SU-DHL-6 (cell line): ENCODE measurements at regions not wholly inside any gene's neighbourhood (a gene's known extent, or its start where the extent isn't known, plus 50 kb on each side); places are given as distances from the start of the nearest gene placed in this dataset.

ENCODE experiments used
- H2AFZ ChIP-seq: fragments of 200-600 bp; sonication (generic); 2 replicates; pipeline ENCODE4 v1.6.1; 2014; ENCODE audit warnings: low read depth, mild to moderate bottlenecking, moderate library complexity, mixed read lengths, antibody characterized with exemption, low read length; ENCODE audit not compliant: severe bottlenecking
- H3F3A ChIP-seq: fragments of 200-600 bp; shearing (Covaris generic); 2 replicates; pipeline ENCODE4 v1.6.0; 2016; ENCODE audit warnings: antibody characterized with exemption, mild to moderate bottlenecking; ENCODE audit not compliant: insufficient read depth
- H3K27ac ChIP-seq: fragments of 200-600 bp; sonication (generic); 2 replicates; pipeline ENCODE4 v1.5.1; 2016; ENCODE audit warnings: low read depth, mild to moderate bottlenecking, low read length, moderate library complexity, mixed read lengths
- H3K27me3 ChIP-seq: fragments of 200-600 bp; sonication (generic), shearing (Covaris generic); 2 replicates; pipeline ENCODE4 v1.6.0; 2014; ENCODE audit warnings: mild to moderate bottlenecking, low read length
- H3K36me3 ChIP-seq: fragments of 200-600 bp; sonication (generic); 2 replicates; pipeline ENCODE4 v1.6.1; 2014; ENCODE audit warnings: mild to moderate bottlenecking, low read length, mixed read lengths
- H3K4me2 ChIP-seq: fragments of 300-600, 200-600 bp; shearing (Covaris generic), sonication (generic); 2 replicates; pipeline ENCODE4 v1.6.0; 2014; ENCODE audit warnings: low read length, low read depth, mild to moderate bottlenecking; ENCODE audit not compliant: poor library complexity, severe bottlenecking
- H3K4me3 ChIP-seq: fragments of 200-600 bp; sonication (generic); 2 replicates; pipeline ENCODE4 v1.5.1; 2014; ENCODE audit warnings: antibody characterized with exemption, low read length, mild to moderate bottlenecking, mixed read lengths; ENCODE audit not compliant: insufficient read depth, poor library complexity, severe bottlenecking
- H3K79me2 ChIP-seq: fragments of 200-600 bp; sonication (generic); 2 replicates; pipeline ENCODE4 v1.6.1; 2014; ENCODE audit warnings: mild to moderate bottlenecking, low read length, moderate library complexity; ENCODE audit not compliant: insufficient read depth
- H3K9ac ChIP-seq: fragments of 200-600 bp; sonication (generic); 2 replicates; pipeline ENCODE4 v1.7.0; 2014; ENCODE audit warnings: mild to moderate bottlenecking, low read length
- H3K9me2 ChIP-seq: fragments of 200-600 bp; sonication (generic); replicated peaks from 2 replicates; pipeline ENCODE4 v1.6.1; 2014; ENCODE audit warnings: low read length; ENCODE audit not compliant: insufficient read depth
- H3K9me3 ChIP-seq: fragments of 200-600 bp; sonication (generic); 2 replicates; pipeline ENCODE4 v1.6.1; 2014; ENCODE audit warnings: low read length, mixed read lengths; ENCODE audit not compliant: insufficient read depth
- H4K20me1 ChIP-seq: fragments of 200-600 bp; sonication (generic); 2 replicates; pipeline ENCODE4 v1.6.1; 2014; ENCODE audit warnings: low read depth, mild to moderate bottlenecking, antibody characterized with exemption, low read length, moderate library complexity, mixed read lengths
- EZH2phosphoT487 ChIP-seq: fragments of 200-600 bp; sonication (generic), shearing (Covaris generic); conservative IDR thresholded peaks from 2 replicates; pipeline ENCODE4 v1.6.1; 2018; ENCODE audit warnings: mild to moderate bottlenecking, antibody characterized with exemption, low read length, moderate library complexity, mixed read lengths
- TF ChIP-seq, protein P1 (sequence below): fragments of 200-600 bp; sonication (generic); IDR thresholded peaks from one replicate; pipeline ENCODE4 v1.5.1; 2017; ENCODE audit warnings: antibody characterized with exemption, mild to moderate bottlenecking, low read length, moderate library complexity; ENCODE audit not compliant: insufficient read depth, poor library complexity, severe bottlenecking

DNA sequence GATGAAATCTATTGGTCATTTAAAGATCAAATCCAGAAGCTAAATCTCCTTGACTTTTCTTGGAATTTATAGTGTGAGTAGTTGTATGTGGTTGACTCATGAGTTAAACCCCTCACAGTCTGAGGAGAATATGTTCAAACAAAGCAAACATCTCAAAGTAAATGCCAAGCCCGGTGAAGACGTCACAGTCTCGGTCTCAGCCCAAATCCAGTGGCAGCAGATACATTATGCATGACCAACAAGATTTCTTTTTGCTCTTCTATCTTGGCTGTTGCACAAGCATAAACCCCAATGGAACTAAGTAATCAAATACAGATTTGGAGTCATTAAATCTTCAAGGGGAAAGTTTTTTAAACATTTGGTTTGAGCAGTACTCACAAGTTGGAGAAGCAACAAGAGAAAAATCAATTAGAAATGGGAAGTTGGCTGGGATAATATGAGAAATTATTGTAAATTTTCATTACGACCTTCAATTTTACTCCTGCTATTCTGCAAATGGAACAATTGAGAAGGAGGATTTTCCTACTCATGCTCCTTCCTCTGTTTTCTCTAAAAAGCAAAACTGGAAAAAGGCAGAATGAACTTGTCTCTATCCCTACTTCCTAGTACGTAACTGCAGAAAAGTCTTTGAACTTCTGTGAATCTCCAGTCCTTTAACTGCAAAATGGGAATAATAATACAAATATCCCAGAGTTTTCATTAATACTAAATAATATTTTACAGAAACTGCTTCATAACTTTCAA is 575.8 kb downstream of the NUF2 start:
- H3K79me2 ChIP-seq = no peaks in the 10 kb centered on the region
- TF ChIP-seq, protein P1, sequence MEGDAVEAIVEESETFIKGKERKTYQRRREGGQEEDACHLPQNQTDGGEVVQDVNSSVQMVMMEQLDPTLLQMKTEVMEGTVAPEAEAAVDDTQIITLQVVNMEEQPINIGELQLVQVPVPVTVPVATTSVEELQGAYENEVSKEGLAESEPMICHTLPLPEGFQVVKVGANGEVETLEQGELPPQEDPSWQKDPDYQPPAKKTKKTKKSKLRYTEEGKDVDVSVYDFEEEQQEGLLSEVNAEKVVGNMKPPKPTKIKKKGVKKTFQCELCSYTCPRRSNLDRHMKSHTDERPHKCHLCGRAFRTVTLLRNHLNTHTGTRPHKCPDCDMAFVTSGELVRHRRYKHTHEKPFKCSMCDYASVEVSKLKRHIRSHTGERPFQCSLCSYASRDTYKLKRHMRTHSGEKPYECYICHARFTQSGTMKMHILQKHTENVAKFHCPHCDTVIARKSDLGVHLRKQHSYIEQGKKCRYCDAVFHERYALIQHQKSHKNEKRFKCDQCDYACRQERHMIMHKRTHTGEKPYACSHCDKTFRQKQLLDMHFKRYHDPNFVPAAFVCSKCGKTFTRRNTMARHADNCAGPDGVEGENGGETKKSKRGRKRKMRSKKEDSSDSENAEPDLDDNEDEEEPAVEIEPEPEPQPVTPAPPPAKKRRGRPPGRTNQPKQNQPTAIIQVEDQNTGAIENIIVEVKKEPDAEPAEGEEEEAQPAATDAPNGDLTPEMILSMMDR = no peak
- TF ChIP-seq EZH2phosphoT487 = no peak
- H3K27me3 ChIP-seq = no peaks in the 10 kb centered on the region
- no peaks in the 10 kb centered on the region for H4K20me1 ChIP-seq
- H3K36me3 ChIP-seq = no peaks in the 10 kb centered on the region
- H2AFZ ChIP-seq = no peak overlapping the region
- H3K4me2 ChIP-seq = no peak overlapping the region
- H3K9me2 ChIP-seq = no peaks in the 10 kb centered on the region
- H3K9ac ChIP-seq = no peak overlapping the region
- no peak overlapping the region for H3K4me3 ChIP-seq
- H3K27ac ChIP-seq = no peak overlapping the region
- H3K9me3 ChIP-seq = no peaks in the 10 kb centered on the region
- no peaks in the 10 kb centered on the region for H3F3A ChIP-seq

DNA sequence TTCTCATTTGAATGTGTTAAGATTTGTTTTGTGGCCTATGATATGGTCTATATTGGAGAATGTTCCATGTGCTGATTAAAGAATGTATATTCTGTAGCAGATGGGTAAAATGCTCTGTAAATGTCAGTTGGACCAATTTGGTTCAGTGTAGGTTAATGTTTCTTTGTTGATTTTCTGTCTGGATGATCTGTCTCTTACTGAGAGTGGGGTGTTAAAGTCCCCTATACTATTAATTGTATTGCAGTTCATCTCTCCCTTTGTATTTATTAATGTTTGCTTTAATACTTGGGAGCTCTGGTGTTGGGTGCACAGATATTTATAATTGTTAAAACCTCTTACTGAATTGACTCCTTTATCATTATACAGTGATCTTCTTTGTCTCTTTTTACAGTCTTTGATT is 584.5 kb downstream of the NUF2 start:
- no peak overlapping the region for H2AFZ ChIP-seq
- no peaks in the 10 kb centered on the region for H3K79me2 ChIP-seq
- no peaks in the 10 kb centered on the region for H3K27me3 ChIP-seq
- no peaks in the 10 kb centered on the region for H4K20me1 ChIP-seq
- H3K9ac ChIP-seq = no peak overlapping the region
- no peak overlapping the region for H3K27ac ChIP-seq
- TF ChIP-seq EZH2phosphoT487 = no peak
- TF ChIP-seq, protein P1 = no peak
- H3K4me3 ChIP-seq = no peak overlapping the region
- no peak overlapping the region for H3K4me2 ChIP-seq
- no peaks in the 10 kb centered on the region; the same call in 1 of the 2 replicates for H3K9me2 ChIP-seq
- peaks cover 9% of the 10 kb centered on the region; the same call in 1 of the 2 replicates for H3K9me3 ChIP-seq
- no peaks in the 10 kb centered on the region for H3F3A ChIP-seq
- no peaks in the 10 kb centered on the region for H3K36me3 ChIP-seq

DNA sequence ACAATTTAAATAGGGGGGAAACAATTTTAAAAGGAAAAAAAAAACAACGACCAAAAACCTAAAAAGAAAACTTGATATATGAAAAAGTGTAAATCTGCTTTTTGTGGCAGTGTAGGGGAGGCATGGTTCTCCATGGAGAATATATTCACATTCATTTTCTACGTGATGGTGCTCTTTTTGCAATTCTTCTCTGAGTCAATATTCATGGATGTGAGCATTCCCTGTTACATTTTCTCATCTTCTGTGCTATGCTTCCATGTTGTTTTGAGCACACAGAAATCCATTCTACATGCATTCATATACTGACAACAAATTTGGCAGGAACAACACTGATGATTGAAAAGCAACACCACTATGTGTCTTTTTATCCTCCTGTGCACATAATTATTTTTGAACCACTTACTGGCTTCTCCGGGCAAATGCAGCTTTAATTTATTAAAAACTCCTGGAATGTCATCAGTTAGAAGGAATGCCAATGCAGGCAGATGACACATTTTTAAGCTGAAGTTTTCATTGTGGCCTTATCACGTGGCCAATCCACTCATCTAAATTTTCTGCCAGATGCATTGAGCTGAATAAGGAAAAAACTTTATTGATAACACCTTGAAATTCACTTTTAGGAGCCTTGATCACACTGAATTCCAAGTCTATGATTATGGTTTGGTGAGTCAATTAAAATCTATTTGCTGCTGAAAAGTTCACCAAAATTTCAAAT is 590.6 kb downstream of the NUF2 start:
- H3K4me3 ChIP-seq = no peak overlapping the region
- no peaks in the 10 kb centered on the region for H3K27me3 ChIP-seq
- H3K9me3 ChIP-seq = peaks cover 9% of the 10 kb centered on the region; the same call in 1 of the 2 replicates
- H4K20me1 ChIP-seq = no peaks in the 10 kb centered on the region
- no peaks in the 10 kb centered on the region for H3K36me3 ChIP-seq
- H2AFZ ChIP-seq = no peak overlapping the region
- no peak overlapping the region for H3K27ac ChIP-seq
- H3F3A ChIP-seq = no peaks in the 10 kb centered on the region
- no peaks in the 10 kb centered on the region; the same call in 1 of the 2 replicates for H3K9me2 ChIP-seq
- H3K4me2 ChIP-seq = no peak overlapping the region
- TF ChIP-seq EZH2phosphoT487 = no peak
- TF ChIP-seq, protein P1 = no peak
- no peak overlapping the region for H3K9ac ChIP-seq
- H3K79me2 ChIP-seq = no peaks in the 10 kb centered on the region
